GM18502 (cell line): ENCODE measurements at regions not wholly inside any gene's neighbourhood (a gene's known extent, or its start where the extent isn't known, plus 50 kb on each side); places are given as distances from the start of the nearest gene placed in this dataset.

Source experiments
- ATAC-seq: cut with Tn5 transposase; IDR thresholded peaks from one replicate; pipeline ENCODE4 v1.9.1; 2021; ENCODE audit warnings: mild to moderate bottlenecking; ENCODE audit not compliant: unreplicated experiment, poor library complexity

DNA sequence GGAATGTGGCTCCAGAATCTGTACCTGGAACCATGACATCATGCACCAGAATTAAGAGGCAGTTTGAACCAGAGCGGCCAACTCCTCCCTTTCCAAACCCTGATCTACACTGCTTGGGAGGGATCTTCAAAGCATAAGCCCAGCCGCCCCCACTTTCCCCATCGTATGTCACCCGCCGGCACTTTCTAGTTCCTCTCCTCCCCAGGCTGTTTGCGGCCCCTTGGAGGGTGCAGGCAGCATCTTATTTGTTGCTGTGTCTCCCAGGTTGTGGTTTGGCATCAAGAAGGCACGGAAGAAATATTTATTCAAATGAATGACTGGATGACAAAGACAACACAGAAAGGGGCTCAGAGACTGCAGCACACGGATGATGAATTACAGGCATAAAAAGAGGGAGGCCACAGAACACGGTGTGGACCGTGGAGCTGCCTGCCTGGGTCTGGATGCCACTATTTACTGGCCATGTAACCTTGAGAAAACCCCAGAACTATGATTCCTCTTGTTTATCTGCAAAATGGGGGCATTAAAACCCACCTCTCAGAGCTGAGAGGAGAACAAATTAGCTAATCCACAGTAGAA lies 305.8 kb downstream of the EIPR1 start:
- no peak for ATAC-seq

DNA sequence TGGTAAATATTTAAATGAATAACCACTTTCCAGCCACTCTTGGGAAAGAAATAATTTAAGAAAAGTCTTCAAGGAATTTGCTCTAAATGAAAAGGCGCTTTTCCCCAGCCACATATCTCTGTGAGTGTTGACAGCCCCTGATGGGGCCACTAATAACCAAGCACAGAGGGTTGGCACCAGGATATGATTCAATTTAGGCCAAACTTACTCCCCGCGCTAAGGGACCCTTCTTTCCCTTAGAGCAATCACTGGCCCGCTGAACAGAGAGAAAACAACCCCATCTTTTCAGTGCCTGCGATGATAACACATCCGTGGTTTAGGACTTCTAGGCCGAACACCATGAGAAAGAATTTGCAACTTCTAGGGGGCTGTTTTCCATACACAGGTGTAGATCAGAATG lies 310.8 kb downstream of the EIPR1 start:
- ATAC-seq: no peak

DNA sequence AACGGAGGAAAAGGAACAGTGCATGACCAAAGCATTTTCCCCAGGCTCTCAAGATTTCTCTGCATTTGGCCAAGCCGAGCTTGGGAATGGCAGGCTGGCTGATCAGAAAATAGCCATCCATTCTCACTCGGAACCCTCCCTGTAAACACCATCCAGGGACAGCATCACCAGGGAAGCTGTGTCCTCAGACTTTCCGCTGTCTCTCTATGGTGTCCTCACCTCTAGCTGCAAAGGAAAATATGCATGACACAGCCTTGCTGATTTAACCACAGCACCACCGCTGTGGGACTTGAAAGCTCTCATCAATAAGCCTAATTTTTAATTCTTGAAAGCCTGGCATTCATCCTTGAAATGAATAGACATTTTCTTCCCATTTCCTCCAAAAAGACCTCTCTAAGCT lies 311.7 kb downstream of the EIPR1 start:
- no peak for ATAC-seq

DNA sequence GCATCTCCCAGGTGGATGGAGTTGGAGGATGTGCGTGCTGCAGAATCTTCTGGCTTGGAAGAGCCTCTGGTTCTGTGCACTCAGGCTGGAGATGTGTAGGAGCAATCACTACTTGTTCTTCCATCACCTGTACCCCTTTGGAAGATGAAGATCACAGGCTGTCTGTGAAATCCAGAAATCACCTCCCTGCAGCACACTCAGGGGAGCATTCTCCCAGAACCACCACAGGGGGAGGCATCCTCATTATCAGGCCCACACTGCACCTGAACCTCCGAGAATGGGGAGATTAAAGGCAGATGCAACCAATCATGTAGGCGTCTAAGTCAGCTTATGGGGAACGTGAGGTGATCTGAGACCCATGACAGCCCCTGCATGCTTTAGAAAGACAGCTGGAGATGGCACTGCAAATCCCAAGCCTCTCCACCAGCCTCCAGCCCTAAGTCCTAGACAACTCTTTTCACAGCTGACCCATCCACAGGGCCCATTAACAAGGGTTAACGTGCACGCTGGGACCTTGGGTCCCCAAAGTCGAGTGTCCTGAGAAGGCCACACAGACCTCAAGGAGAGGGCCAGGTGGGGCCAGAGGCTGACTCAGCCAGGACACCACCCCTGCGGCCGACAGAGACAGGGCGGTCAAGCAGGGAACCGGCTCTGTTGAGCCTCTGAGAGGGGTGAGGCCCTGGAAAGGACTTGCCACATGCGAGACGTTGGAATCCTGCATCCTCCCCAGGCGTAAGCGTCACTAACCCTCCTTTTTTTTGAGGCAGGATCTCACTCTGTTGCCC lies 314.9 kb downstream of the EIPR1 start:
- ATAC-seq: no peak

DNA sequence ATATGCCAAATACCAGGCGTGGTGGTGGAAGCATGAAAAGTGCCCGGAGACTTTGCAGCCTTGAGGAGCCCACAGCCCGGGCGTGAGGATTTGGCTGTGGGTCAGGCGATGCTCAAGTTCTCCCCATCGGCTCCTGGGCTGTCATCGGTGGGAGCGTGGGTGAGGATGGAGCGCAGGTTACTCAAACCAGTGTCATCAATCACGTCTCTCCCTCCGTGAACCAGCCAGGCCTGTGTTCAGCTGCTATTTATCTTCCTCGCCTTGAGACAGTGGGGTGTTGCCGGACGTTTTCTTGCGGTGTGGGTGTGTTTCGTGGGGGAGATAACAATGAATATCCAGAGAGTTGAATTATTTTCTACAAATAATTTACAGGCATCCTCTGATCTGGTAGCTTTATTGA lies 317.6 kb downstream of the EIPR1 start:
- no peak for ATAC-seq

DNA sequence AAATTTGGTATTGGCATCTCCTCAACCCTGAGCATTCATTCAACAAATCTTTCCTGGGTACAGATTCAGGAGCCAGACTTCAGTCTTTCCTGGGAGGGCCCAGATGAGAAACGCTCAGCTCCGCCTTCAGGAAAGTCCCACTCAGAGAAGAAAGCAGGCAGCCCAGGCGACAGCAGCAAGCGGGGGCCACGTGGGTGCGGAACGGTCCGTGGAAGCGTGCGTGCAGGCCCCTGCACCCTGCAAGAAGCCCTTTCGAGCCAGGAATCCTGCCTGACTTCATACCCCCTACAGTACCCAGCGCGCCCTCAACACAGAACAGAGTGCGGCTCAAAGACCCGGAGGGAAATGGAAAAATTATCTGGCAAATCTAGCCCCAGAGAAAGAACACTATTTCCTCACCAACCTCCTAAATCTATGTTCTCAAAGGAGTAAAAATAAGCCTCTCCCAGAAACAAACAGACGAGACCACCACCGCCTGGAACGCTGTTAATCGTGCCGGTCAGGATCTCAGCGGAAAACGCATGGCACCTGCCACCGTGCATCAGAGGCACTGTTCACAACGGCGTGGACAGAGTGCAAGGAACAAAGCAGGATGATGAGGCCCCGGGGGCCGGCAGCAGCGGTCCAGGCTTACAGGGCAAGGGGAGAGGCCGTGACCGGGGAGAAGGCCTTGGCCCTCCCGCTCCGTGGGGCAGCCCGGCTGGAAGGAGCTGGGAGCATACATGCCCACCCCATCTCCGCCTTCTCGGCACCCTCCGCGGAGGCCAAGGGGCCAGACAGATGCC lies 318.3 kb downstream of the EIPR1 start:
- no peak for ATAC-seq

DNA sequence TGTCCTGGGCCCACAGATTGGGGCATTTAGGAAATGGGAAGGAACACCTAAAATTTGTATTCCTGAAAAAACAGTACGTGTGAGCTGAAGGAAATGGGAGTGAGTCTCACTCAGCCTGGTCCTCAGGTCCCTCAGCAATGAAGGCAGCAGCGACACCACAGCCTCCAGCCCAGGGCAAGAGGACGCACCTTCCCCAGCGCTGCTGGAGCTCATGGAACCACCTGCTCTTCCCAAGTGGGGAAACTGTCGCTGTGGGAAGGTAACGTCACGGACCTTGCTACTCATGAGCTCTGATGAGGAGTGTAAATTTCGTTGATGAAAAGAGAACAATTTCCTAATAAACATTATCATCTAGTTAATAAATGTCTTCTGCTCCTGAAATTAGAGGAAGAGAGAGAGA lies 323.6 kb downstream of the EIPR1 start:
- ATAC-seq: no peak

DNA sequence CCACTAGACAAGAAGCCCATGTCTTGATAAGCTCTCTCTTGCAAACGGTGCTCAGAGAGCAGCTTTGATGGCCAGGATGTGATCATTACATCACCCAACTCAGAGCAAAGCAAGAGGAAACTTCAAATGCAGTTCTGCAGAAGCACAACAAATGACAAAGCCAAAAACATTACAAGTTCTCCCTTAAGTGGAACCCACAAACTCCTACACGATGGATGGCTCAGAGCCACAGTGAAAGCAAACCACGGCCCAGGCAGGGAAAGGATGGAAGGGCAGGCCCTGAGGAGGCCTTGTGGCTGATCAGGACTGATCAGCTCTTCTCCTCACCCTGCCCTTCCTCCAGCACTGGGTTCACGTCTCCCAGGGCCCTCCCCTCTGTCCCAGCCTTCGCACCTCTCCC lies 326.4 kb downstream of the EIPR1 start:
- ATAC-seq: no peak

DNA sequence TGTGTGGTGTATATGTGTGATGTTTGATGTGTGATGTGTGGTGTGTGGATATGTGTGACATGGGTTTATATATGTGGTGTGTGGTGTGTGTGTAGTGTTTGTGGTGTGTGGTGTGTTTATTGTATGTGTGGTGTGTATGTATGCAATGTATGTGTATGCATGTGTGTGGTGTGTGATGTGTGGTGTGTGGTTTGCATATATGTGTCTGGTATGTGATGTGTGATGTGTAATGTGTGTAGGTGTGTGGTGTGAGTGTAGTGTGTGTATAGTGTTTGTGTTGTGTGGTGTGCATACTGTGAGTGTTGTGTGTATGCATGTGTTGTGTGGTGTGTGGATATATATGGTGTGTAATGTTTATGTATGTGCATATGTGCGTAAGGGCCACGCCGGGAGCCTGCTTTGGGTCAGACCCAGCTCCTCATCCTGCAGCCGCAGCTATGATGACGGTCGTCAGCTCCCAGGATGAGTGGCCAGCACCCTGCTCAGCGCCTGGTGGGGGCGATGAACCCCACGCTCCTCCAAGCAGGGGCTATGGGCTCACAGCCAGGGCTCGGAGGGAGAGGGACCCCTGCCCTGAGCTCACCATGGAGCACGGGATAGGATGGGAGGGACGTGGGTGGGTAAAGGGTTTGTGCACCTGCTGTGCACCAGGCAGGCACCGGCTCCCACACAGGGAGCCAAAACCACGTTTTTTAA lies 331.3 kb downstream of the EIPR1 start:
- no peak for ATAC-seq

DNA sequence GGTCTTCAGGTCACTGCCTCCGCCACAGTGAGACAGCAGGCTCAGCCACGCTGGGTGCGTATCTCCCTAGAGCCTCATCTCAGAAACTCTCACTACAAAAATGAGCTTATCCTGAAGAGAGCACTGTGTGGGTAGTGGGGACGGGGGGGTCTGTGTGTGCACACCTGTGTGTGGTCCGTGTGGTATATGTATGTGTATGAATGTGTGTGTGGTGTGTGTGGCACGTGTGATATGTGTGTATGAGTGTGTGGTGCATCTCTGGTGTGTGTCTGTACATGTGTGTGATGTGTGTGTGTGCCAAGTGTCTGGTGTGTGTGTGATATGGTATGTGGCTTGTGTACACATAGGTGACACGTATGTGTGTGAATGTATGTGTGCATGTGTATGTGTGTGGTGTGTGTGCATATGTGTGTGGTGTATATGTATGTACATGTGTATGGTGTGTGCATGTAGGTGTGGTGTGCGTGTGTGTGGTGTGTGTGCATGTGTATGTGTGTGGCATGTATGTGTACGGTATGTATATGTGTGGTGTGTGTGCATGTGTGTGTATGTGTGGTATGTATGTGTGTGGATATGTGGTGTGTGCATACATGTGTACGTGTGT lies 332.2 kb downstream of the EIPR1 start:
- no peak for ATAC-seq

DNA sequence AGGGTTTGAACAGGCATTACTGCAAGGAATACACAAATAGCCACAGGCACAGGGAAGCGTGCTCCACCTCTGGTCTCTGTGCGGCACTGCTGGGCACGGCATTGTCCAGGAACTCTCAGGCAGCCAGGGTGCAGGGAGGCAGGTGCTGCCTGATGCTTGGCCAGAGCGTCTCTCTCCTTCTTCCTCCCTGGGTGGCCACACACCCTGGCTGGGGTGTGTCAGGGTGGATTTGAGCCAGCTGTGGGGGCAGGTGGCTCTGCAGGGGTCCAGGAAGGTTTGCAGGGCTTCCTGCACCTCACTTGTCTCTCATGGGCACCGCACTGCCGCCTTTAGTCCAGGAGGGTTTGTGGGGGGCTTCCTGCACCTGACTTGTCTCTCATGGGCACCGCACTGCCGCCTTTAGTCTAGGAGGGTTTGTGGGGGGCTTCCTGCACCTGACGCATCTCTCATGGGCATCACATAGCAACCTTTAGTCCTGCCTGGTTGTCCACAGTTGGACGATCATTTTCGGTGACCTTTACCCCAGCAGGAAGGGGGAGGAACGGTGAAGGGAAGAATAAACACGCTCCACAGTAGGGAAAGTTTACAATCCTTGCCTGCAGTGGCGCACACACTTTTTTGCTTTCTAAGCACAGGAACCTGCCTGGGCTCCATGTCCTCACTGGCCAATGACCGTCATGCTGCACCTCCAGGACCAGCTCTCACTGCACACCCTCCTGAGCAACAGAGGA lies 332.9 kb downstream of the EIPR1 start:
- ATAC-seq: no peak

DNA sequence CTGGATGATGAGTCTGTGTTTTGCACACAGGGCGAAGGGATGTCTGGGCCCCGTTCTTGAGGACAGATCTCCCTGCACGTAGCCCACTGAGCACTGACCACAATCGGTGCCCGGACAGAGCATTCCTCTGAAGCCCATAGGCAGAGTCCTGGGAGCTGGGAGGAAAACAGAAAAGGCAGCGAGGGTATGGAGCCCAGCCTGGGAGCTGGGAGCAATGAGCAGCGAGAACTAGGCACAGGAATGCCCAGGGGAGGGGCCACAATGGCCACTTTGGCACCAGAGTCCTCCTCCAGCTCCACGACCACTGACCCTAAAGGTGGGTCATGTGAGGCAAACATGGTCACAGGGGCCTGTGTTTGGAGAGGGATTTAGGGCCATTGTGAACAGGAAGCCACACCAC lies 333.9 kb downstream of the EIPR1 start:
- ATAC-seq: no peak

DNA sequence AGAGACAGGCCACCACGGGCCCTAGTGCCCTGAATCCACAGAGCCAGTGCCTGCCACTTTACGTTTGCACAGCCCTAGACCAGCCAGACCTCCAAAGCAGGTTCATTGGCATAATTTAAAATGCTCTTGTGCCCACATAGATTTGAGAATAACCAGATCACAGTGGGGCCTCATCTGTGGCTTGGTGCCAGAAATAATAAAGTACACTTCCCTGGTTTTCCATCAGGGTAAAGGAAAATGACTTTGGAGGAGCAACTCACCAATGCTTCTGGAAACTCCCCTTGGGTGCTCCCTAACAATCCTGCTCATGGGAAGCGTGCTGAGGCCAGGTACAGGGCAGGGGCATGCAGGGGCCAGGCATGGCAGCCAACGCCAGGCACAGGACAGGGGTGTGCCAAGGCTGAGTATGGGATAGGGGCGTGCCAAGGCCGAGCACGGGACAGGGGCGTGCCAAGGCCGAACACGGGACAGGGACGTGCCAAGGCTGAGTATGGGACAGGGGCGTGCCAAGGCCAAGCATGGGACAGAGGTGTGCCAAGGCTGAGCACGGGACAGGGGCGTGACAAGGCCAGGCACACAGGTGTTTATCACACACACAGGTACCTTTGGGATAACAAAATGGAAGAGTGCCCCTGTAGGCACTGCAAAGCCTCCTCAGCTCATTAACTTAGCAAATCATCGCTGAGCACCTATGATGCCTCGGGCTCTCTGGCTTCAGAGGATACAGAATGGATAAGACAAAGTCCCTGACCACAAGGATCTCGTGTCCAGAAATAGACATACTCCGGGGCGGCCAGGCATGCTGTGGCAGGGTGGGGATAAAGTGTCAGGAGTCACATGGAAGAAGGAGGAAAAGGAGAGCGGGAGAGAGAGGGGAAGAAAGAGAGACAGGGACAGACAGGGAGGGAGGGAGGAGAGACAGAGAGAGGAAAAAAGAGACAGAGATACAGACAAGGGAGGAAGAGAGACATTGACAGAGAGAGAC lies 334.7 kb downstream of the EIPR1 start:
- ATAC-seq: no peak

DNA sequence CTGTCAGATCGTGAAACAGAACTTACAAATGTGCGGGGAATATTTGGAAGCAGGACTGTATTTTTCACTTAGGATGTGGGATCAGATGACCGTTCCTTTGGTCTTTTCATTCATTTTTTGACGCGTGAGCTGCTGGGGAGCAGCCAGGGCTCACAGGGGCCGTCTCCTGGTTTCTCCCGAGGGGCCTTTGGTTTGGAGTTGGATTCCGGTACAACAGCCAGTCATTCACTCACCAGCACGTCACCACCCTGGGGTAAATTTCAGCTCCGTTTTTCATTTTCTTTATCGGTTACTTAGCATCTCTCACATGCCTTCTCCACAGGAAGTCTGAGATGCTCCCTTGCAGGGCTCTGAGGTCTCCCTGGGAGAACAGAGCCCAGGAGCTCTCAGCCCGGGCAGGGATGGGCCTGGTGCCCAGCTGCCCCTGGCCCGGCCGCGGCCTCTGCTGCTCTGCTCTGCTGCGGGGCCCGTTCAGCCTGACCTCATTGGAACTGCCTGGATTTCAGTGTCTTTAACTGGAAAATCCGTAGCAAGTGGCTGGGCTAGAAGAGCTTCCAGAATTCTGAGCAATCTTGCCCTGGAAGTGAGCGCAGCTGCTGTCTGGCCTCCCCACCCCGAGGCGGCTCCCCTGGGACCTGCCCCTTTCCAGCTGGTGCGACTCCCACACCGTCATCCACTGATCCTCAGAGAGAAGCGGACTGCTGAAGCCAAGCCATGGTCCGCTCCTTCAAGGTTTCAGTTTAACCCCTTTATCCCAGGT lies 335.6 kb downstream of the EIPR1 start:
- no peak for ATAC-seq

DNA sequence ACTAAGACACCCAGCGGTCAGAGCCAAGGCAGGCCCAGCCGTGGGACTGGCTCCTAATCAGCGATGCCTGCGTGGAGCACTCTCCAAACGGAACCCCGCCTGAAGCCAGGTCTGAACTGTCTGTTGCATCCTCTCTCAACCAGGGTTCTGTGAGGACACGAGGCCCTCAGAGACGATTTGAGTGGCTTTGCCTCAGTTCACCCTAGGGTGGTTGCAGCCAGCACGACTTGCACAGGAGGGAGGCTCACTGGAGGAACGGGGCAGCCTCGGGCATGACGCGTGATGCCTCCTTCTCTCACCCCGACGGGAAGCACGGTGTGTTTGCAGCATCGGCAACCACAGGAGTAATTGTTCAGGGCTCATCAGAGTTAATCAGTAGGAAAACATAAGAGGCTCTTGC lies 336.4 kb downstream of the EIPR1 start:
- ATAC-seq: no peak

DNA sequence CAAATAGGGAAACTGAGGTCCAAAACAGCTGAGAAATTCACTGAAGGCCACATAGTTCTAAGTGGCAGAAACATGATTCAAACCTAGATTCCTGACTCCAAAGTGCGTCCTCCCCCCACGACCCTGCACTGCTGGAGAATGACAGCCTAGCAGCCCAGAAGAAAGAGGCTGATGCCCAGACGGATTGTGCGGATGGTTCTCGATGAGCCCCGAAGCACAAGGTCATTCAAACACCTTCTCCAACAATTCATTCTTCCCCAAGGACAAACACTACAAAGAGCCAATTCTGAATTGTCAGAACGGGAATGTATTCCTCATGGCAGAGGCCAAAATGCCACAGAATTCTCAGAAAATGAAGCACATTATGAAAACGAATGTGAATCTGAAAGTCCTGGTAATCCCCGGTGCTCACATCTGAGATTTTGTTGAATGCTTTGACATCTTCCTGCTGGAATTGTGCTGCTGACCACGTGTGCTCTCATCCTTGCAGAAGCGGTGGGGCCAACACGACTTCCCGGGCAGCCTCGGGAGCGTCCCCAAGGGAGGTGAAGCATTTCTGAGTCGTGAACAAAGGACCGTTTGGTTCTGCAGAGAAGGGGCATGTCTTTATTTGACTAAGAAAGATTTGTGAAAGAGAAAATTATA lies 337.0 kb downstream of the EIPR1 start:
- ATAC-seq: no peak

DNA sequence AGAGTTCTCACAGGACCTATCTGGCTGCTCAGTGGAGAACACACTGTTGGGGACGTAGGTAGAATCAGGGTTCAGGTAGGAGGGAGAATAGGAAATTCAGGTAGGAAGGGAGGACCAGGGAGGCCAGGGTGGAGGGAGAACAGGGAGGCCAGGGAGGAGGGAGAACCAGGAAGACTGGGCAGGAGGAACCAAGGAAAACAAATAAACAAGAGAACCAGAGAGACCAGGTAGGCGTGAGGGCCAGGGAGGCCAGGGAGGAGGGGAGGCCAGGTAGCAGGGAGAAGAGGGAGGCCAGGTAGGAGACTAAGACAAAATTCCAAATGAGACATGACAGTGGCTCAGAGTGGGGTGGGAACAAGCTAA lies 337.6 kb downstream of the EIPR1 start:
- no peak for ATAC-seq
